NCI-H1436 (cell line): ENCODE measurements at regions not wholly inside any gene's neighbourhood (a gene's known extent, or its start where the extent isn't known, plus 50 kb on each side); places are given as distances from the start of the nearest gene placed in this dataset.

Source experiments
- DNase-seq: peaks from one replicate; lab custom pipeline; 2025; lab: John Stamatoyannopoulos, UW

GRCh38 chr6:9404351-9405146, 969.2 kb upstream of the SLC35B3 start:
- DNase-seq, result no peak

DNA sequence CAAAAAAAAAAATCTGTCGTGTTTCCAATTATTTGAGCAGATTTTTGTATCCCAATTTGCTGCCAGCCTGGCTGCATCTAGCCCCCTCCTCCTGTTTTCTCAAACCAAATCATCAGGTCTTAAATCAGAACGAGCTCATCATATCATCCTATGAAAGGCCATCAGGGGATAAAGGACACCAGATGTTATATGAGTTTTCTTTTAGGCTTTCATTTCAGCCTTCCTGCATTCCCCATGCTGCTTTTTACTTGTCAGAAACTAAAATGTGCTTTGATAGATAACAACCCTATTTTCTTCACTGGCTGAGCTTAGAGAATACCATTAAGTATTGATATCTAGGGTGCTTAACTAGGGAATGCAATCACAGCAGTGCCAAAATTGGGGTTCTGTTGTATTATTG, 968.4 kb upstream of the SLC35B3 start:
- DNase-seq, result no peak

DNA sequence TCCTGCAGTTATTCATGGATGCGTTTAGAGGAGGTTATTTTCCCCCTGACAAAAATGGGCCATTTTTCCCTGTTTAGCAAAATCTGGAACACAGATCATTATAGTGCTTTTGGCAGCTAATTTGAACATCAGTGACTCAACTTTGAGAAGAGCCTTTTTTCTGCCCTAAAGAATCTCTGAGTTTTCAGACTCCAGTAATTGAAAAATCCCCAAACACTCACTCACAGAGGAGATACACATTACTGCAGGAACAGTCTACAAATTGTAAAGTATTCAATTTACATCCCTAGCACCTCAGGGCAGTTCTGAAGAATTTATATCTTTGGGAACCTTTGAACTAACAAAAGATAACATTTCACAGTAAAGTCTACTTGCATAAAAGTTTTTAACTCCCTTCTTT, 966.6 kb upstream of the SLC35B3 start:
- no peak for DNase-seq

GRCh38 chr6:9399916-9400315, 964.6 kb upstream of the SLC35B3 start:
- no peak for DNase-seq

DNA sequence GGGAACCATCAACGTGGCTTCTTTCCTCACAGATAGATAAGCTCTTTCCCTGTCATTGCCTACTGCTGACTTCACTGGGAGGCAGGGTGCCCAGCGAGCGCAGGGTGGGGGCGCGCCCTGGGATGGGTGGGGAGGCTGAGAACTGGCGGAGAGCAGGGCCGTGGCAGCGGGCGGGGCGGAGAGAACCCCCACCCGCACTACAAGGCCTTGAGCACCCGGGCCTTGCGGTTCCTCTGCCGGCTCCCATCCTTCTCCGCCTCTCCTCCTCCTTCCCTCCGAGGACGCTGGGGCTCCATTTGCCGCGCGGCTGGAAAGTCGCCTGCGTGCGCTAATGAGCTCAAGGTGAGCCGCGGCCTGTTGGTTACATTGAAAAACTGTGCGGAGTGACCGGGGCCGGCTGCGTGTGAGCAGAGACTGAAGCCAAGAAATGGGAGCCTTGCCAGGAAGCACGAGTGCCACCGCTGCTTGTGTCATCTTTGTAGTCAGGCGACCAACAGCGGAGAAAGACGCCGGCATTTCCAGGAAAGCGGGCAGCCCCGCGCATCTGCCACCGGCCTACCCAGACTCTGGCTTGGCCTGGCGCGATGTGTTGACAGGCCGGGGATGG, 963.5 kb upstream of the SLC35B3 start:
- no peak for DNase-seq

- peak; percentile 63 for DNase-seq
Observed at GRCh38 chr6:9398071-9398766, 962.9 kb upstream of the SLC35B3 start.

- peak; percentile 21 for DNase-seq
Observed at GRCh38 chr6:9388596-9388995, 953.3 kb upstream of the SLC35B3 start.

DNA sequence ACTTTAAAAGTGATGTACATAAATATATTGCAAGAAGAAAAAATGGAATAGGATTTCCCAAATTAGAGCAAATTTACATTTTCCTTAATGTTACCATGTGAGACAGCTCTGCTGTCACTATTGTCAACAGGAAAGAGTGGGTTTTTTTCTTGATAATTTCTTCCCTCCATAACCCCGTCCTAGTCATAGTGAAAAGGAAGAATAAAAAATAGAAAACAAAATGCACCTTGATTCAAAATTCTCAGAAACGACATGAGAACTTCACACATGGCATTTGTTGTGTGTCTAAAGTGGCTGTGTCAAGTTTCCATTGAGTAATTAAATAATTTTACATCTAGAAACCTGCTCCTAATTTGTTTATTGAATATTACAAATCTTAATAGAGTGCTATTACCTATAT, 945.2 kb upstream of the SLC35B3 start:
- no peak for DNase-seq

- no peak for DNase-seq
Observed at GRCh38 chr6:9373308-9373707, 938.0 kb upstream of the SLC35B3 start.

DNA sequence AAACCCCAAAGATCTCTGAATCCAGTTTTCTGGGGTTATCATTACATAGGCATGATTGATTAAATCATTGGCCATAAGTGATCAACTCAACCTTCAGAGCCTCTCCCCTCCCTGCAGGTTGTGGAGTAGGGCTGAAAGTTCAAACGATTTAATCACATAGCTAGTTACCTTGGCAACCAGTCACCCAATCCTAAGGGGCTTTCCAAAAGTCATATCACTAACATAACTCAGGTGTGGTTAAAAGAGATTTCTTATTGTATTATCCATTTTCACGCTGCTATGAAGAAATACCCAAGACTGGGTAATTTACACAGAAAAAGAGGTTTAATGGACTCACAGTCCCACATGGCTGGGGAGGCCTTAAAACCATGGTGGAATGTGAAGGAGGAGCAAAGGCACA, 935.1 kb upstream of the SLC35B3 start:
- no peak for DNase-seq

DNA sequence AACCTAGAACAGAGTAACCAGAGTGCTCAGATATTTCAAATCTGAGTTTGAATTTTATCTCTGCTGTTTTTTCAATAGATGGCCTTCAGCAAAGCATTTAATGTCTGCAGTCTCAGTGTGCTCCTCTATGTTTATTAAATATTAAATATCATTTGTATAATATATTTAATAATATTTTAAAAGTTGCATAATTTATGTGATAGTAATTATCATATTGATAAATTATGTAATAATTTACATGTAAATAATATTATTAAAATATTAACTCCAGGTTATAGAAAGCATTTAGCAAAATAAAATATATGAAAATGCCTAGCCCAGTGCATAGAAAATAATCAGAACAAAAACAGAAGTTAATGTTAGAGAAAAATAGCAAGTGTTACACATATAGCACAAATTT, 930.0 kb upstream of the SLC35B3 start:
- no peak for DNase-seq

GRCh38 chr6:9361749-9362148, 926.4 kb upstream of the SLC35B3 start:
- DNase-seq, result no peak

- DNase-seq, result no peak
Observed at GRCh38 chr6:9360881-9361280, 925.5 kb upstream of the SLC35B3 start.

GRCh38 chr6:9347608-9348007, 912.3 kb upstream of the SLC35B3 start:
- DNase-seq, result no peak

GRCh38 chr6:9346923-9347322, 911.6 kb upstream of the SLC35B3 start:
- no peak for DNase-seq

DNA sequence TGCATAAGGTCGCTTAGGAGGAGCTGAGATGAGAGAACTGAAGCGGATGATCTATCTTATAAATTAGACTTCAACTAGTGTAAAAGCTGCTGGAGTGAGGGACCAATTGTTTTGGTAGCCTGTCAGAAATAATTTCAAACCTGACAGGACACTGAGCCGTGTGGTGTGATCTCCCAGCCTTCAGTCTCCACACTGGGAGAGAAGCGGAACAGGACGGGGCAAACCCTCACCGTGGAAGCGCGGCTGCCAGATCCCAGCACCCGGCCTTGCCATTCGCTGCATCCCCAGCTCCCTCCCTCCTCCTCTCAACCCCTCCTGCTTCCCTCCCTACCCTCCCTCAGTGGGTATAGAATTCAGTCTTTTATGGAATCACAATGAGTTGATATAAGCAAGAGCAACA, 900.1 kb upstream of the SLC35B3 start:
- no peak for DNase-seq

DNA sequence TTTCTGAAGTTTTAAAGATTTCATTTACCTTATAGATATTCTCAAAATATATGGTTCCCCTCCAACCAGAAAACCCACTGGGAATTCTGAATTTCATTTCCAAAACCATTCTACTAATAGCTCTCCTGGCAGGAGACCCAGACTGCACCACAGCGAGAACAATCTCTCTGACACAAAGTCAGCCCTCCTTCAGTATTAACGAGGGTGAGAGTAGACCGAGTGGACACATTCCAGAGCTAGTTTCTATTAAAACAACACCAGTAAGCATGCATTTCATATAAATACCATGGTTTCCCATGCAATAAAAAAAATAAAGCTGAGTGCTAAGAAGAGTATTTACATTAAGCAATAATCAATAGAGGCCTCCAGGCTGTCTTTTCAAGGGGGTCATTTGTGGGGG, 899.6 kb upstream of the SLC35B3 start:
- no peak for DNase-seq

DNA sequence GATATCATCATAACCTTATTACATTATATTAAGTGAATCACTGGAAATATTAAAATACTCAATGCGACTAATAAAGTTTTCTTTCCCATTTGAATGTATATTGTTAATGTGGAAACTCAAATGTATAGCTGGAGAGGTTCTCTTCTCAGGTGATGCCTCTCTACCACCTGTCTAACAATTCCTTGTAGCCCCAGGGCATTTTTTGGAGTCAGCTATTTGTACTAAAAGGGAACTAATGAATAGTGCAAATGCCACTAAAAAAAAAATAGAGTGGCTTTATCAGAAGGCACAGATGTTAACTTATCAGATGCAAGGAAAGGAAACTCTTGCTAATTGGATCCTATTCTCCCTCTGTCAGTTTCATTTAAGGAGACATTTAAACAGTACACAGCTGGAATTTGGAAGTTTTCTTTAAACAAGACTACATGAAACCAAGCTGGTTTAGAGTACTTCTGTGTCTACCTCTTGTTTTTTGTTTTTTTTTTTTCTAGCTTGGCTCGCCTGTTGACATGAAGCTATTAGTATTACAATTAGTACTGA, 897.0 kb upstream of the SLC35B3 start:
- no peak for DNase-seq

DNA sequence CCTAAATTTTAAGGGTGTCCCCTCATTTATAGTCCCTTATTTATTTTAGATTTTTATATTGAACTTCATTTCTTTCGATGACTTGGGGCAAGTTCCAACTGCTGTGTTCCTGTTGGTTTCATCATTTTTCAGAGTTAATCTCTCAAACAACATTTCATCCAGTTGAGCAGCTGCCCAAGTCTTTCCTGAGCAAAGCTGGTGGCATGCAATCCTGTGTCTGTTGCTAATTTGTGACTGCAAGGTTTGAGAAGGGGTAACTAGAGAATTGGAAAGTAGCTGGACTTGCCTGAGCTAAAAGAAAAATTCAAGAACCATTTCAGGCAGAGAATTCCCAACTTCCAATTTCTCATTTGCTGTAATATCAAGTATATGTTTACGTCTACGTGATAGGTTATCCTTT, 881.5 kb upstream of the SLC35B3 start:
- DNase-seq, result no peak

DNA sequence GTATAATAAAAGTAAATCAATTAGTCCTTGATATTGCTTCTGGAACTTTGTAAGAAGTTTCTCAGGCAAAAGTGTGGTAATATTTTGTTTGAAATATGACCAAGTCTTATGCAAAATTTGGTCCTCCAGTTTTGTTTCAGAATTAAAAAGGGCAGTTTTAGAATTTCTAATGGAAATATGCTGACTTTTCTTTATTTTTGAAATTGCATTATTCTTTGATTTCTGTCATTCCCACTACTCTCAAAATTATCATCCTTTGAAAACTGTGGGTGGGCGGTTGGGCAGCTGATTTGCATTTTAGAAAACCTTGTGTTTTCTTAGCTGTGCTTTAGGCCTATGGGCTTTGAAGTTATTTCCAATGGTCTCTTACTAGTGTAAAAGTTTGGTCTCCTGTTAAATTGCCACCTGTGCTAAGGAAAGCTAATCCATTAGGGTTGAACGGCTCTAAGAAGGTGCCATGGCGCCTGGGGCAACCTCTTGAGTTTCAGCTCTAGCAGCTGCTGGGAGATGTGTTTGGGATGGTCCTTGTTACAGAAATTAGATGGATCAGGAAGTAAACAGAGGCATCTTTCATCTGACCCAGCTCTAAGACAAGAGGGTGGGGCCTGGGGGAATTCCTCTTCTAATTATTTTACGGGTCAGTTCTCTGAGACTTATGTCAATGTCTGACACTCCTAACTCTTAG, 880.8 kb upstream of the SLC35B3 start:
- no peak for DNase-seq

DNA sequence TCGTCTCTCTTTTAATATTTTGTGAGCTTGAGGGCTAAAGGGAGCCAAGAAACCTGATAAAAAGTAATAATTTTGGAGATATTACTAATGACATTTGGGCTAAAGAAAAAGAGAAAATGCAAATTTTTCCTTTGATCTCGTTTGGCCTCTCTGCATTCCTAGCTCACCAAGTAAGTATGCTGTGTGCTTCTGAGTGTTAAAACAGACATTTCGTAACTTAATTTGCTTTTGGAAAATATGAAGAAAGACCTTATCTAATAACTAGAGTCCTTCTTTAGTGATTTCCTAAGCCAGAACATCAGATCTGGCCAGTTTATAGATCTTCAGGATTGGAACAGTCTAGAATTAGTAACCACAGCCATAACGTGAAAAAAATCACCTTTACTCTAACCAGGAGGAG, 872.9 kb upstream of the SLC35B3 start:
- DNase-seq, result no peak

GRCh38 chr6:9307786-9308185, 872.4 kb upstream of the SLC35B3 start:
- DNase-seq, result no peak
